NOMO-1 treated with dmso at 0.1 percent for 144 hours (cell line): ENCODE measurements at regions not wholly inside any gene's neighbourhood (a gene's known extent, or its start where the extent isn't known, plus 50 kb on each side); places are given as distances from the start of the nearest gene placed in this dataset.
A peak's percentile ranks its signal among the peaks of the same experiment; 100 is the strongest.

Source experiments
- DNase-seq: peaks from one replicate; lab custom pipeline; 2025; ENCODE audit not compliant: unreplicated experiment; lab: John Stamatoyannopoulos, UW

- DNase-seq, result no peak
These were observed 138.3 kb downstream of the TOMM20 start for GRCh38 chr1:234990328-234990675.

- no peak for DNase-seq
These were observed 138.9 kb downstream of the TOMM20 start for GRCh38 chr1:234989479-234990327.

- DNase-seq, result no peak
These were observed 139.6 kb downstream of the TOMM20 start for GRCh38 chr1:234989019-234989418.

GRCh38 chr1:234988536-234988935 lies 140.1 kb downstream of the TOMM20 start:
- DNase-seq, result no peak

GRCh38 chr1:234988155-234988517 lies 140.5 kb downstream of the TOMM20 start:
- no peak for DNase-seq

GRCh38 chr1:234987415-234988154 lies 141.1 kb downstream of the TOMM20 start:
- no peak for DNase-seq

GRCh38 chr1:234986750-234987414 lies 141.8 kb downstream of the TOMM20 start:
- DNase-seq, result no peak

- DNase-seq, result no peak
These were observed 142.9 kb downstream of the TOMM20 start for GRCh38 chr1:234985516-234986294.

- no peak for DNase-seq
These were observed 143.6 kb downstream of the TOMM20 start for GRCh38 chr1:234985007-234985370.

GRCh38 chr1:234983564-234984238 lies 144.9 kb downstream of the TOMM20 start:
- no peak for DNase-seq

- no peak for DNase-seq
These were observed 146.9 kb downstream of the TOMM20 start for GRCh38 chr1:234981758-234982157.

- DNase-seq, result peak; percentile 99
These were observed 147.8 kb downstream of the TOMM20 start for GRCh38 chr1:234980645-234981396.

GRCh38 chr1:234980291-234980644 lies 148.4 kb downstream of the TOMM20 start:
- DNase-seq, result no peak

GRCh38 chr1:234979296-234980279 lies 149.0 kb downstream of the TOMM20 start:
- DNase-seq, result no peak

GRCh38 chr1:234978397-234979295 lies 150.0 kb downstream of the TOMM20 start:
- DNase-seq, result peak; percentile 61

GRCh38 chr1:234977875-234978396 lies 150.7 kb downstream of the TOMM20 start:
- DNase-seq, result no peak

GRCh38 chr1:234976861-234977680 lies 151.6 kb downstream of the TOMM20 start:
- DNase-seq, result peak; percentile 74
